ENCODE measurements at regions not wholly inside any gene's neighbourhood (a gene's known extent, or its start where the extent isn't known, plus 50 kb on each side); places are given as distances from the start of the nearest gene placed in this dataset.

DNA sequence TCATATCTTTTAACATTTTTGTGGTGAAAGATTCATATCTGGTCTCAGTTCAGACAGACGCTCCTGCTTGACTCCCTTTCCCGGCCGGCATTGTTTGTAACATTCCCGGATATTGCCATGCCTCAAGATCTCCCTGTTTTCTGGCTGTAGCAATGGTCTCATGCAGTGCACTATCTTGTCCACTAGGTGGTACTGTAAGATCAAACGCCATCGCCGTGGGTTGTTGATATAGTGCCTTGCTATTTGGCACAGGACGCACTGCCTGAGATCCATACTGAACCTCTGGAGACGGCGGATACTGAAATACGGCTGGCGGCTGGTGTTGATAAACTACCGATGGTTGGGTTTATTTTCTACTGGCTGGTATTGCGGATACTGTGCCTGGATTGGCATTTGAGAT, 218.6 kb downstream of the ADRA2C start:
- 0 out of 2 replicates have a peak, but pooled peaks have one; percentile 15 for TF ChIP-seq RAD21 (IDR thresholded peaks at IDR 0.05; ENCODE audit: low read depth)

DNA sequence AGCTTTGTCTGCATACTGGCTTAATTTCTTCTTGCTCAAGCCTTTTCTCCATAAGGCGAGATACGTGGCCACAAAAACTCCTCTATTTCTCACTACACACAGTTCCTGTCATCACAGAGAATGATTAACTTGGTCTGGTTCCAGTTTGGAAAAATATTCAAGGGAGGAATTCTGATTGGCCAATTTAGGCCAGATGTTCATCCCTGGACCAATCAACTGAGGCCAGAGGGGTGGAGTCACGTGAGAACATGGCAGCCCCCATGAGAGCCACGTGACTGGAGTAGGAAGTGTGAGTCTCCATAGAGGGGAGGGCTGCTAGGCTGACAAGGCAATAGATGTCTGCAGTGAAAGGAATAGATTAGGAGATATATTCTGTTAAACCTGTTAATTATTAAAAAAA, 200.0 kb downstream of the OTOP1 start:
- TF ChIP-seq, protein P1, sequence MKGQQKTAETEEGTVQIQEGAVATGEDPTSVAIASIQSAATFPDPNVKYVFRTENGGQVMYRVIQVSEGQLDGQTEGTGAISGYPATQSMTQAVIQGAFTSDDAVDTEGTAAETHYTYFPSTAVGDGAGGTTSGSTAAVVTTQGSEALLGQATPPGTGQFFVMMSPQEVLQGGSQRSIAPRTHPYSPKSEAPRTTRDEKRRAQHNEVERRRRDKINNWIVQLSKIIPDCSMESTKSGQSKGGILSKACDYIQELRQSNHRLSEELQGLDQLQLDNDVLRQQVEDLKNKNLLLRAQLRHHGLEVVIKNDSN (IDR thresholded peaks at IDR 0.05): peak; percentile 81
- TF ChIP-seq YY1 (IDR thresholded peaks at IDR 0.05; ENCODE audit: low read depth): 0 out of 2 replicates have a peak, but pooled peaks have one; percentile 37

DNA sequence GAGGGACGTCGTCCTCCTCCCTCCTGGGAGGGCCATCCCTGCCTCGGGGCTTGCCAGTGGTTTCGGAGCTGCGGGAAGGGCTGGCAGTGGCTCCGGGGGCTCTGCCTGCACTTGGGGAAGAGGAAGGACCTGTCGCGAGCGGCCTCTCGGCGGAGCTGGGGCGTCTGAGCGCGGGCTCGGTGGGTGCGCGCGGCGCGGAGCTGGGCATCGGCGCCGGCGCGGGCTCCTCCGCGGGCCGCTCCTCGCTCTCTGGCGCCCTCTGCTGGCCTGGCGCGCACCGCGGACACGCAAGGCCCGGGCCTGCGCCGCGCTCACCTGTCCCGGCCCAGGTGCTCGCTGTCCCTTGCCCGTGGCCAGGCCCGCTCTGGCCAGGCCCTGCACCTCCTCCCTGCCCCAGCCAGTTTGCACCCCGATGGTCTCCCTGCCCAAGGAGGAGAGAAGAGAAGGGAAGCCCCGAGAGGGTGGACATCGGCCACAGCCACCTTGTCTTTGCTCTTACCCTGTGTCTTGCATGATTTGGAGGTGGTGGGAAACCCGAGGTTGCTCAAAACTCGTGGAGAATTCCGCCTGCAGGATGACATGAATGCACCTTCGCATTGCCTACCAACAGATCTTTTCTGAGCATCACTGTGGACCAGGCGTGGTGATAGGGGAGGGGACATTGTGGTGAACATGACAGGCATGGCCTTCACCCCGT, 119.2 kb downstream of the OTOP1 start:
- peak; percentile 39; the same call in 1 of the 2 replicates for TF ChIP-seq RAD21 (IDR thresholded peaks at IDR 0.05; ENCODE audit: low read depth)

DNA sequence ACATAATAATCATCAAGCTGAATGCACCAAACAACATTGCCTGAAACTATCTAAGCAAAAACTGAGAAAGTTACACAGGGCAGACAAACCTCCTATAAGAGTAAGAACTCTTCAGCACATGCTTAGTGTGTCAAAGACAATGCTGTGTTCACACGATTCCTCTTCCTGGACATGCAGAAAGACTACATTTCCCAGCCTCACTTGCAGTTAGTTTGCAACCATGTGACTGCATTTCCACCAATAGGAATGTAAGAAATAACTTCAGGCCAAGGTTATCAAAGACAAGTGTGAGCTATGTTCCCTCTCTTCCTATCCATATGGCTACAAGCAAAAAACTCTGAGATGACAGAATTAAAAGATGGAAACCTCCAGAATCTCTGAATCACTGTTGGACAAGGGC, 109.8 kb downstream of the OTOP1 start:
- TF ChIP-seq, protein P1 (IDR thresholded peaks at IDR 0.05): peak; percentile 67
